NCI-H460 (cell line): ENCODE measurements at regions not wholly inside any gene's neighbourhood (a gene's known extent, or its start where the extent isn't known, plus 50 kb on each side); places are given as distances from the start of the nearest gene placed in this dataset.
"Not testable (repeated sequence)": the region's sequence is repeated elsewhere in the genome, so short reads cannot be mapped to it uniquely, and the experiment has no call there.

Source experiments
- DNase-seq: peaks from one replicate; pipeline ENCODE4 v3.0.0-alpha.2; 2016; ENCODE audit warnings: low read depth; ENCODE audit errors: extremely low read depth

GRCh38 chr1:4207183-4207582, 307.1 kb upstream of the C1orf174 start:
- DNase-seq, result no peak

DNA sequence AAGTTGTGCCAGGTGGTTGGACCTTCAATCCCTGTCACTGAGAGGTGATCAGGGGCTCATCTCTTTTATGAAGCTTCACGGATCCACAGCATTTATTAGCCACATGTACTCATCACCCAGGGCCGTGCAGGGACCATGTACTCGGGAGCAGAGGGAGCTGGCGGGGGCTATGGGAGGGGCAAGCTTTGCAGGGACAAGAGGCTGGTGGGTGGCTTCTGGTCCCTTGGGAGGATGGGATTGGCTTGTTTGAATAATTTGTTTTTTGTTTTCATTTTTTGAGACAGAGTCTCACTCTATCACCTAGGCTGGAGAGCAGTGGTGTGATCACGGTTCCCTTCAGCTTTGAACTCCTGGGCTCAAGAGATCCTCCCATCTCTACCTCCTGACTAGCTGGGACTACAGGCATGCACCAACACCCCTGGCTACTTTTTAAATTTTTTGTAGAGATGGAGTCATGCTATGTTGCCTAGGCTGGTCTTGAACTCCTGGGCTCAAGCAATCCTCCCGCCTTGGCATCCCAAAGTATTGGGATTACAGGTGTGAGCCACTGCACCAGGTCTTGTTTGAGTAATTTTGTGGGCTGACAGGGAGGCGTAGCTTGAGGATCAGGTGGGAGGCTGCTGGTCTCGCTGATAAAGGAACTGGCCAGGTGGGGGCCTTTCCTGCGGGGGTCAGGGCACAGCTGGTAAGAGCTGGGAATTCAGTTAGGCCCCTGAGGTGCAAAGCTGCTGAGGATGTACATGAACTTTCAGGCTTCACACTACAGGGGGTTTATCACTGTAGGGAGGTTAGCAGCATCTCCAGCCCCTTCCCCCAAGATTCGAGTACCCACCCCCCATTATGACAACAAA, 308.0 kb upstream of the C1orf174 start:
- no peak for DNase-seq

DNA sequence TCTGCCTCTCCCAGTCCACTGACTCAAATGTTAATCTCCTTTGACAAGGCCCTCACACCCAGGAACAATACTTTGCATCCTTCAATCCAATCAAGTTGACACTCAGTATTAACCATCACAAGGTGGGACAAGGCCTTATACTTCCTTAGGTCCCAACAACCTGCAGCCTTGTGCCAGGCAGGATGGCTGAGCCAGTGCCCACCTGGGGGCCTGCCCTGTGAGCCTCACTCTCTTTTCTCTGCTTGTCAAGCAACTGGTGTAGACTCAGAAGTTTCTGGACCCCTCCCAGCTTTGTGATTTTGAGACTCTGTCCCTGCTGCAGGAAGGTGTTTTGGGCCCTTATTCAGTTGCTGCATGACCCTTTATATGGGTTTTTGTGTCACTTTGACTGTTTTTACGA, 310.0 kb upstream of the C1orf174 start:
- DNase-seq, result no peak

GRCh38 chr1:4212796-4213195, 312.7 kb upstream of the C1orf174 start:
- DNase-seq, result no peak

- DNase-seq, result no peak
These were observed 313.4 kb upstream of the C1orf174 start for GRCh38 chr1:4213366-4213973.

DNA sequence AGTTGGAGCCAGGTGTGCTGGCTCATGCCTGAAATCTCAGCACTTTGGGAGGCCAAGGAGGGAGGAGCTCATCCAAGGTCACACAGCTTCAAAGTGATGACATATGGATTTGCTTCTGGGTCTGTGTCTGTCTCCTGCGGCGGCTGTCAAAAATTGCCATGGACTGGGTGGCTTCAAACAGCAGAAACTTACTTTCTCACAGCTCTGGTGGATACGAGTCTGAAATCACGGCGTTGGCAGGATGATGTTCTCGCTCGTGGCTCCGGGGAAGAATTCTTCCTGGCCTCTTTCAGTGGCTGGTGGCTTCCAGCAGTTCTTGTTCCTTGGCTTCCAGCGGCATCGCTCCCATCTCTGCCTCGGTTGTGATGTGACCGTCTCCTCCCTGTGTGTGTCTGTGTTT, 314.8 kb upstream of the C1orf174 start:
- DNase-seq, result no peak

- no peak for DNase-seq
These were observed 315.3 kb upstream of the C1orf174 start for GRCh38 chr1:4215391-4215790.

GRCh38 chr1:4216231-4216630, 316.2 kb upstream of the C1orf174 start:
- no peak for DNase-seq

GRCh38 chr1:4218619-4219018, 318.5 kb upstream of the C1orf174 start:
- no peak for DNase-seq

DNA sequence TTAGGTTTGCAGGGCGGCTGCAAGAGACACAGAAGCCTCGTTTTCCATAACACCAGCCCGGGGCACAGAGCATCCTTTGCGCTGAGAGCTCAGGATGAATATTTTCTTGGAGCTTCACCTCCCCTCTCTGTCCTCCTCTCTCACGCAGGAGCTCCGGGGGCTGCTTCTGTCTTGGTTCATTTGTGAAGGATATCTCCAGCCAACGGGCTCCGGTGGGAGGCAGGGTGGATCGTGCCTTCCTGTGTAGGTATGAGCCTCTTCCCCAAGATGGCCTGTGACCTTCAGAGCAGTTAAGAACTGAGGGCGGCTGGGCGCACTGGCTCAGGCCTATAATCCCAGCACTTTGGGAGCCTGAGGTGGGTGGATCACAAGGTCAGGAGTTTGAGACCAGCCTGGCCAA, 319.0 kb upstream of the C1orf174 start:
- no peak for DNase-seq

DNA sequence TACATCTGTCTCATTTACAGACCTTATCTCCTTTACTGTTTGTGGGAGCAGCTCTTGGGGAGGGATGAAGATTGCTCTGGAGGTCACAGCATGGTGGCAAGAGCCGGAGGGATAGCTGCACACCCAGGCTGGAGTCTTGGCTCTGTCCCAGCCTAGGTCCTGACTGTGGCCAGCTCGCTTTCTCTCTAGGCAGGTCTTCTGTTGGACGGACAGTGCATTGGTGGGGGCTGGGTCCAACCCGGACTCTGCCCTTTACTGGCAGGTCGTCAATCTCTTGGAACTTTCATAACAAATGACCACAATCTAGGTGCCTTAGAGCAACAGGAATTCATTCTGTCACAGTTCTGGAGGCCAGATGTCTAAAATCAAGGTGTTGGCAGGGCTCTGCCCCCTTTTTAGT, 319.8 kb upstream of the C1orf174 start:
- no peak for DNase-seq

DNA sequence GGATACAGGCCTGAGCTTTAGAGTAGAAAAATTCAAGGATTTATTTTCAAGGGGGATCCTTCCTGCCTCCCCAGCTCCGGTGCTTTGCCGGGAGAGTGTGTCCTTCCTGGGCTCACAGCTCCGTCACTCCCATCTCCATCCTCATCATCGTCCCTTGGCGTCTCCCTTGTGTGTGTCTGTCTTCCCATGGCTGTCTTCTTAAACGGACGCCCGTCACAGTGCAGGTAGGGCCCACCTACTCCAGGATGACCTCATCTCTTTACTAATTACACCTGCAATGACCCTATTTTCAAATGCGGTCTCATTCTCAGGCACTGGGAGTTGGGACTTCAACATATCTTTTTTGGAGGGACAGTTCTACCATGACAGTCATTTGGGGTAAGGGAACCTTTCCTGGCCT, 320.3 kb upstream of the C1orf174 start:
- no peak for DNase-seq

GRCh38 chr1:4221107-4221506, 321.0 kb upstream of the C1orf174 start:
- DNase-seq, result no peak

GRCh38 chr1:4224684-4225467, 324.8 kb upstream of the C1orf174 start:
- no peak for DNase-seq

- DNase-seq, result no peak
These were observed 327.9 kb upstream of the C1orf174 start for GRCh38 chr1:4227986-4228385.

GRCh38 chr1:4253935-4254334, 353.9 kb upstream of the C1orf174 start:
- DNase-seq, result no peak

DNA sequence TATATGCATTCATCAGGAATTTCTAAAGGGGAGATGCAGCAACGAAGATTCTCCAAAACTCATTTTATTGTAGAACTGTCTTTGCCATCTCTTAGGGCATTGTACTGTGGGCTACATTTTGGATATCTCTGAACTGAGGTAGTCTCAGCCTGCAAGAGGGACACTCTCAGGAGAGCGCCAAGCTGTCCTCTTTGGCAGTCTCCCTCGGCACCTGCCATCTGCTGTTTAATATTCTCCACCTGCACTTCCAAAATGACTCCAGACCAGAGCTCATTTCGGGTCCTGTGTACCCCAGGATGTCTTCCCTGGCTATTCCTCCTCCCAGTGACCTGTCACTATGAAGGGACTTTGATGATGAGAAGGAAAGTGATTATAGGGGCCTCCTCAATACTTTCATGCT, 356.3 kb upstream of the C1orf174 start:
- no peak for DNase-seq

DNA sequence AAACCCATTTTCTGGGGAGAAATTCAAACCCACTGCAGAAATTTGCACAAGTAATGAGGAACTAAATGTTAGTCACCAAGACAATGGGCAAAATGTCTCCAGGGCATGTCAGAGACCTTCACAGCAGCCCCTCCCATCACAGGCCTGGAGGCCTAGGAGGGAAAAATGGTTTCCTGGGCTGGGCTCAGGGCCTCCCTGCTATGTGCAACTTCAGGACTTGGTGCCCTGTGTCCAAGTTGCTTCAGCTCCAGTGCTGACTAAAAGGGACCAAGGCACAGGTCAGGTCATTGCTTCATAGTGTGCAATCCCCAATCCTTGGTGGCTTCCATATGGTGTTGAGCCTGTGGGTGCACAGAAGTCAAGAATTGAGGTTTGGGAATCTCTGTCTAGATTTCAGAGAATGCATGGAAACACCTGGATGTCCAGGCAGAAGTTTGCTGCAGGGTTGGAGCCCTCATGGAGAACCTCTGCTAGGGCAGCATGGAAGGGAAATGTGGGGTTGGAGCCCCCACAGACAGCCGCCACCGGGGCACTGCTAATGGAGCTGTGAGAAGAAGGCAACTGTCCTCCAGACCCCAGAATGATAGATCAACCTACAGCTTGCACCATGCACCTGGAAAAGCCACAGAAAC, 358.2 kb upstream of the C1orf174 start:
- not testable (repeated sequence) for DNase-seq

DNA sequence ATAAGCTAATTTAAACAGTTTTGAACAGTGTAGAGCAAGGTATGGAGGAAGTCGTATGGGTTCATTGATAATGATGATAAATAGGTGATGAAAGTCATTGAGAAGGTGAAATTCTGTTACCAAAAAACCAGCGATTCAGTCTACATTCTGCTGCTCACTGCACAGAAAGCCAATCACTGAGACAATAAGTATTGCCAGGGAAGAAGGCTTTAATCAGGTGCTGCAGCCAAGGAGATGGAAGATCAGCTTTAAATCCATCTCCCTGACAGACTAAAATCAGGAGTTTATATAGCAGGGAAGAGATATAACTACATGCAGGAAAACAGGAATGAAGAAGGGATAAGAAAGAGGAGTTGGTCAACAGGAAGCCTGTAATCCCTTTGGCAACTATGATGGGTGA, 361.3 kb upstream of the C1orf174 start:
- DNase-seq, result no peak

DNA sequence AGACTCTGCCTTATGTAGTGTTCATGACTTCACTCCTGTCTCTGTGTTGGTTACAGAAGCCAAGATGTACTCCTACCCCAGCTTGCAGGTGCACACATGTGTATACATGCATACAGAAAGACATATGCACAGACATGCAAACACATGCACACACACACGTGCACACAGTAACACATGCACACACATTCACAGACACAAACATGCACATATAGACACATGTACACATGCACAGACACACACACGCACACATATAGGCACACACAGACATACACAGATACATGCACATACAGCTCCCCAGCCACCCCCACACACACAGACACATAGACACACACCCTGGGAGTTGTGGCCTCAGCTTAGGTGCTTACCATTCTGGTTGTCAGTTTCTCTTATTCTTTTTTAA, 362.6 kb upstream of the C1orf174 start:
- DNase-seq, result no peak

DNA sequence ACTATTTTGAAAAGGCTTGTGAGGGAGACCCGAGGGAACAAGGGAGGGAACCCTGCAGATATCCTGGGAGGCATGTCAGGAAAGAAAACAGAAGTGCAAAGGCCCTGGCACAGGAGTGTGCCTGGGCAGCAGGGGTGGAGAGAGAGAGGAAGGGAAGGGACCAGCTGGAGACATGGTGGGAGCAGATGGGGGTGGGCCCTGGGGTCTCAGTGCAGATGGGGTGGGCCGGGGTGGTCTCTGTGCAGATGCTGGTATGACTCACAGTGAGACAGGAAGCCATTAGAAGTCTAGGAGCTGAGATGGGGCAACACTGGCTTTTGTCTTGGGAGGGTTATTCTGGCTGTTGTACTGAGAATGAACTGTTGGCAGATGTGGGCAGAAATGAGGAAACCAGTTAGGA, 363.6 kb upstream of the C1orf174 start:
- DNase-seq, result no peak
